ENCODE measurements at regions not wholly inside any gene's neighbourhood (a gene's known extent, or its start where the extent isn't known, plus 50 kb on each side); places are given as distances from the start of the nearest gene placed in this dataset.

- no peak for DNase-seq (ENCODE audit: low spot score)
- no peak for TF ChIP-seq CTCF (IDR thresholded peaks at IDR 0.05; ENCODE audit: extremely low read depth, missing control alignments)
Measured at GRCh38 chr14:42138406-42138805, 531.7 kb downstream of the LRFN5 start.

GRCh38 chr14:42130815-42131214 lies 524.1 kb downstream of the LRFN5 start:
- no peak for DNase-seq (ENCODE audit: low spot score)
- no peak for TF ChIP-seq CTCF (IDR thresholded peaks at IDR 0.05; ENCODE audit: extremely low read depth, missing control alignments)

- TF ChIP-seq CTCF (IDR thresholded peaks at IDR 0.05; ENCODE audit: extremely low read depth, missing control alignments): no peak
- no peak for DNase-seq (ENCODE audit: low spot score)
Measured at GRCh38 chr14:42123526-42123925, 516.9 kb downstream of the LRFN5 start.

- TF ChIP-seq CTCF (IDR thresholded peaks at IDR 0.05; ENCODE audit: extremely low read depth, missing control alignments): no peak
- no peak for DNase-seq (ENCODE audit: low spot score)
Measured at GRCh38 chr14:42113358-42114069, 506.8 kb downstream of the LRFN5 start.

GRCh38 chr14:42112108-42112507 lies 505.4 kb downstream of the LRFN5 start:
- no peak for TF ChIP-seq CTCF (IDR thresholded peaks at IDR 0.05; ENCODE audit: extremely low read depth, missing control alignments)
- DNase-seq (ENCODE audit: low spot score): no peak

GRCh38 chr14:42111355-42111754 lies 504.7 kb downstream of the LRFN5 start:
- DNase-seq (ENCODE audit: low spot score): no peak
- no peak for TF ChIP-seq CTCF (IDR thresholded peaks at IDR 0.05; ENCODE audit: extremely low read depth, missing control alignments)

- peak; percentile 8 for TF ChIP-seq CTCF (IDR thresholded peaks at IDR 0.05; ENCODE audit: extremely low read depth, missing control alignments)
Measured at GRCh38 chr14:42110167-42110566, 503.5 kb downstream of the LRFN5 start.

More at GRCh38 chr14:42110167-42110566, 503.5 kb downstream of the LRFN5 start:
- DNase-seq (ENCODE audit: low spot score): no peak

Measured in GM20000 (cell line).